ENCODE measurements at regions not wholly inside any gene's neighbourhood (a gene's known extent, or its start where the extent isn't known, plus 50 kb on each side); places are given as distances from the start of the nearest gene placed in this dataset.

GRCh38 chr10:30111340-30112022 is 52.1 kb upstream of the JCAD start:
- H3K79me1 ChIP-seq (ENCODE audit: insufficient read depth, low read depth, low read length, poor library complexity, severe bottlenecking) = no peaks in the 10 kb centered on the region
- no peak overlapping the region for H4K5ac ChIP-seq (ENCODE audit: insufficient read length, low read depth, low read length)
- Mint-ChIP-seq H3K36me3 (ENCODE audit: insufficient read depth in 1 of 3, low read depth in 3 of 3) (no peaks in the 10 kb centered on the region), H3K4me1 (peaks cover 9 to 19% of the 10 kb centered on the region in 2 experiments), H3K27ac (no peak overlapping the region), H3K9me3 (no peaks in the 10 kb centered on the region), H3K4me3 (no peak overlapping the region), H3K27me3 (ENCODE audit: low read depth) (no peaks in the 10 kb centered on the region; the same call in 1 of the 2 replicates)
- no peaks in the 10 kb centered on the region for H3K23me2 ChIP-seq (ENCODE audit: insufficient read length, low read depth, low read length, poor library complexity, severe bottlenecking)
- no peak overlapping the region for H4K91ac ChIP-seq (ENCODE audit: insufficient read length, low read depth, low read length)
- no peak for DNase-seq
- H3K18ac ChIP-seq (ENCODE audit: insufficient read length, low read depth, low read length) = no peak overlapping the region
- H2BK5ac ChIP-seq (ENCODE audit: insufficient read length, low read length) = no peak overlapping the region
- TF ChIP-seq, protein P1, sequence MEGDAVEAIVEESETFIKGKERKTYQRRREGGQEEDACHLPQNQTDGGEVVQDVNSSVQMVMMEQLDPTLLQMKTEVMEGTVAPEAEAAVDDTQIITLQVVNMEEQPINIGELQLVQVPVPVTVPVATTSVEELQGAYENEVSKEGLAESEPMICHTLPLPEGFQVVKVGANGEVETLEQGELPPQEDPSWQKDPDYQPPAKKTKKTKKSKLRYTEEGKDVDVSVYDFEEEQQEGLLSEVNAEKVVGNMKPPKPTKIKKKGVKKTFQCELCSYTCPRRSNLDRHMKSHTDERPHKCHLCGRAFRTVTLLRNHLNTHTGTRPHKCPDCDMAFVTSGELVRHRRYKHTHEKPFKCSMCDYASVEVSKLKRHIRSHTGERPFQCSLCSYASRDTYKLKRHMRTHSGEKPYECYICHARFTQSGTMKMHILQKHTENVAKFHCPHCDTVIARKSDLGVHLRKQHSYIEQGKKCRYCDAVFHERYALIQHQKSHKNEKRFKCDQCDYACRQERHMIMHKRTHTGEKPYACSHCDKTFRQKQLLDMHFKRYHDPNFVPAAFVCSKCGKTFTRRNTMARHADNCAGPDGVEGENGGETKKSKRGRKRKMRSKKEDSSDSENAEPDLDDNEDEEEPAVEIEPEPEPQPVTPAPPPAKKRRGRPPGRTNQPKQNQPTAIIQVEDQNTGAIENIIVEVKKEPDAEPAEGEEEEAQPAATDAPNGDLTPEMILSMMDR (conservative IDR thresholded peaks at IDR 0.05) = no peak
- no peak overlapping the region for H2BK120ac ChIP-seq (ENCODE audit: low read depth, low read length, poor library complexity, severe bottlenecking)
- H3K4me2 ChIP-seq (ENCODE audit: insufficient read depth, insufficient read length, low read length) = no peak overlapping the region
- H3K9ac ChIP-seq (ENCODE audit: extremely low read depth, insufficient read length, low read length) = no peak overlapping the region
- no peaks in the 10 kb centered on the region for H3K4me1 ChIP-seq (ENCODE audit: insufficient read depth, low read length)
- no peak overlapping the region for H3T11ph ChIP-seq (ENCODE audit: low read length)
- H2AFZ ChIP-seq (ENCODE audit: low read length) = no peak overlapping the region
- H2BK12ac ChIP-seq (ENCODE audit: insufficient read length, low read depth, low read length) = no peak overlapping the region
- H3K27me3 ChIP-seq (ENCODE audit: insufficient read depth, low read length) = no peaks in the 10 kb centered on the region
- H3K56ac ChIP-seq (ENCODE audit: insufficient read length, low read depth, low read length) = no peak overlapping the region
- no peak overlapping the region for H2BK15ac ChIP-seq (ENCODE audit: low read depth, low read length)
- H3K79me2 ChIP-seq (ENCODE audit: insufficient read depth, low read length) = no peaks in the 10 kb centered on the region
- H3K23ac ChIP-seq (ENCODE audit: insufficient read length, low read depth, low read length) = no peak overlapping the region
- H2BK20ac ChIP-seq (ENCODE audit: low read depth, low read length, poor library complexity, severe bottlenecking) = no peak overlapping the region
- H3K4ac ChIP-seq (ENCODE audit: low read depth, low read length) = no peak overlapping the region
- no peaks in the 10 kb centered on the region for H3K9me3 ChIP-seq (ENCODE audit: control insufficient read depth, low read depth, low read length)
- H3K27ac ChIP-seq (ENCODE audit: insufficient read length, low read depth, low read length) = no peak overlapping the region
- H4K20me1 ChIP-seq (ENCODE audit: control insufficient read depth, insufficient read depth, insufficient read length) = no peaks in the 10 kb centered on the region
- no peak overlapping the region for H2AK5ac ChIP-seq (ENCODE audit: insufficient read length, low read length)
- no peak overlapping the region for H4K8ac ChIP-seq (replicated peaks; ENCODE audit: insufficient read length, low read depth, low read length)
- WGBS (ENCODE audit: extremely low coverage, insufficient read length, low lambda C conversion rate) = no CpG with 5 or more reads among the region's 4 CpGs
- H3K14ac ChIP-seq (ENCODE audit: insufficient read depth, low read length) = no peak overlapping the region
